ENCODE measurements at regions not wholly inside any gene's neighbourhood (a gene's known extent, or its start where the extent isn't known, plus 50 kb on each side); places are given as distances from the start of the nearest gene placed in this dataset.

DNA sequence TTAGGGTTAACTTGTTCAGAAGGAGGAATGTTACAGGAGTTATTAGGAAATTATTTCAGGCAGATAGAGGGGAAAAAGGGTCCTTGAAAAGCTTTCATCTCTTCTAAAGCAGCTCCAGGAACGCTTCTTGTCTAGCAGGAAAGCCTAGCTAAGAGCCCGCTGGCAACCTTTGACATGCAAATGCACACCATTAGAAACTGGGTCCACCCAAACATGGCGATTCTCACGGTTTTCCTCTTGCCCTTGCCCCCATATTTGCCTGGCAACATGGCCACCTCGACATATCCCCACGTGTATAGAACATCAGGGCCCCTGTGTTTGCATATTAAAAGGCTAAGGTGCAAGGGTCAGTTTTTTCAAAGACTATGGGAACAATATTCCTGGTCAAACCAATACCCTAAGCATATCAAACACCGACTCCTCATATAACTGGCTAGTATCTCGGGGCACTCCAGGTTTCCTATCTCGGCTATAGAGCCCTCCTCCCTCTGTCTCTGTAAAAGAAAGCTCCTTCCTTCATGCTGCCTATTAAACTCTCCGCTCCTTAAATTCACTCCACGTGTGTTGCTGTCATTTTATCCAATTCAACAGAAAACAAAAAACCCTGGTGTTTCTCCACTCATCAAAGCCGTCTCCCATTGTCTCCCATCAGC lies 268.9 kb upstream of the HSFY2 start:
- TF ChIP-seq POLR2A (IDR thresholded peaks at IDR 0.05): no peak
- TF ChIP-seq, protein P1, sequence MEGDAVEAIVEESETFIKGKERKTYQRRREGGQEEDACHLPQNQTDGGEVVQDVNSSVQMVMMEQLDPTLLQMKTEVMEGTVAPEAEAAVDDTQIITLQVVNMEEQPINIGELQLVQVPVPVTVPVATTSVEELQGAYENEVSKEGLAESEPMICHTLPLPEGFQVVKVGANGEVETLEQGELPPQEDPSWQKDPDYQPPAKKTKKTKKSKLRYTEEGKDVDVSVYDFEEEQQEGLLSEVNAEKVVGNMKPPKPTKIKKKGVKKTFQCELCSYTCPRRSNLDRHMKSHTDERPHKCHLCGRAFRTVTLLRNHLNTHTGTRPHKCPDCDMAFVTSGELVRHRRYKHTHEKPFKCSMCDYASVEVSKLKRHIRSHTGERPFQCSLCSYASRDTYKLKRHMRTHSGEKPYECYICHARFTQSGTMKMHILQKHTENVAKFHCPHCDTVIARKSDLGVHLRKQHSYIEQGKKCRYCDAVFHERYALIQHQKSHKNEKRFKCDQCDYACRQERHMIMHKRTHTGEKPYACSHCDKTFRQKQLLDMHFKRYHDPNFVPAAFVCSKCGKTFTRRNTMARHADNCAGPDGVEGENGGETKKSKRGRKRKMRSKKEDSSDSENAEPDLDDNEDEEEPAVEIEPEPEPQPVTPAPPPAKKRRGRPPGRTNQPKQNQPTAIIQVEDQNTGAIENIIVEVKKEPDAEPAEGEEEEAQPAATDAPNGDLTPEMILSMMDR (IDR thresholded peaks at IDR 0.05): no peak
